Right kidney (tissue), 1 donor: ENCODE measurements at regions not wholly inside any gene's neighbourhood (a gene's known extent, or its start where the extent isn't known, plus 50 kb on each side); places are given as distances from the start of the nearest gene placed in this dataset.
"Not testable (repeated sequence)": the region's sequence is repeated elsewhere in the genome, so short reads cannot be mapped to it uniquely, and the experiment has no call there.

Experiments used
- DNase-seq: peaks from one replicate; pipeline ENCODE4 v3.0.0-alpha.2; 2016

DNA sequence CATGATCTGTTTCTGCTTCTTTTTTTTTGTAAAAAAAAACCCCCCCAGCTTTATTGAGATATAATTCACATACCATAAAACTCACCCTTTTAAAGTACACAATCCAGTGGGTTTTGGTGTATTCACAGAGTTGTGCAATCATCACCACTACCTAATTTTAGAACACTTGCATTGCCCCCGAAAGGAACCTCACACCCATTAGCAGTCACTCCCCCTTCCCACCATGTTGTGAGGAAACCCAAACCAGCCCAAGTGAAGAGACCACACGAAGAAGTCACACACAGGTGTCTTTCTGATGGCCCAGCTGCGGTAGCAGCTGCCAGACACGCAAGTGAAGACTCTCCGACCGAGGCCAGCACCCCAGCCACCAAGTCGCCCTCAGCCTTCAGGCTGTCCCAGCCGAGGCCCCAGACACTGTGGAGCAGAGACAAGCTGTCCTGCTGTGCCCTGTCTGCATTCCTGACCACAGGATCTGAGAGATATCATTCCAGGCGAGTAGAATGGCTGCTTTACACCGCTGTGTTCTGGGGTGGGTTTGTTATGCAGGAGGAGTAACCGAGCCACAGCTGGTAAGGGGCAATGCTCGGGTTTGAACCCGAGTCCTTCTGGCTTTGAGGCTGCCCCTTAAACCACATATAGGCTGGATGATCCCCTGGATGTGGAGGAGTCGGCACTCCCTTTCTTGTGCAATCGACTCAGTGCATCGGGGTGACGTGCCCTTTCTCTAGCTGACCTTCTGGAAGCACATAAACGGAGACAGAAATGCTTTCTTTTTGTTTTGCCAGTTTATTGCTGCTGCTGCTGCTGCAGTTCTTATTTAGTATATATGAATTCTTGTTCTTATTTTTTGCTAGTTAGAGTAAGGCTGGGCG lies 59.1 kb upstream of the PTPN1 start:
- DNase-seq = peak; percentile 43

DNA sequence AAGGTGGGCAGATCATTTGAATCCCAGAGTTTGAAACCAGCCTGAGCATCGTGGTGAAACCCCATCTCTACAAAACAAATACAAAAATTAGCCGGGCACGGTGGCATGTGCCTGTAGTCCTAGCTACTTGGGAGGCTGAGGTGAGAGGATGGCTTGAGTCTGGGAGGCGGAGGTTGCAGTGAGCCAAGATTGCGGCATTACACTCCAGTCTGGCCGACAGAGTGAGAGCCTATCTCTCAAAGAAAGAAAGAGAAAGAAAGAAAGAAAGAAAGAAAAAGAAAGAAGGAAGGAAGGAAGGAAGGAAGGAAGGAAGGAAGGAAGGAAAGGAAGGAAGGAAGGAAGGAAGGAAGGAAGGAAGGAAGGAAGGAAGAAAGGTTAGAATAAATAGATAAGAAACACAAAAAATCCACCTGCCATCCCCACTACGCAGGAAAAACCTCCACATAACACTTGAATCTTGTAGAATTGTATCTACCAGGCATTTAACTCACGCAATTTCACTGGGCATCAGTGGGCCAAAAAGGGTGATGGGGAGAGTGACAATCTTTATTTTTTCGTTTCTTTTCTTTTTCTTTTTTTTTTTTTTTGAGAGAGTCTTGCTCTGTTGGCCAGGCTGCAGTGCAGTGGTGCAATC lies 58.3 kb upstream of the PTPN1 start:
- not testable (repeated sequence) for DNase-seq

GRCh38 chr20:50453533-50454244 lies 56.5 kb upstream of the PTPN1 start:
- DNase-seq = no peak

DNA sequence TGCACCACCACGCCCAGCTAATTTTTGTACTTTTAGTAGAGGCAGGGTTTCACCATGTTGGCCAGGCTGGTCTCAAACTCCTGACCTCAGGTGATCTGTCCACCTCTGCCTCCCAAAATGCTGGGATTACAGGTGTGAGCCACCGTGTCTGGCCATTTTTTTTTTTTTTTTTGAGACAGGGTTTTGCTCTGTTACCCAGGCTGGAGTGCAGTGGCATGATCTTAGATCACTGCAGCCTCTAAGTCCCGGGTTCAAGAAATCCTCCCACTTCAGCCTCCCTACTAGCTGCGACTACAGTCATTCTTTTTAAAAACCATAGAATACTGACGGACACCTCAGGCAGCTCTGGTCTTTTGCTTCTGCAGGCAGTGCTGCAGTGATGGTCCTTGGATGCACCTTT lies 54.9 kb upstream of the PTPN1 start:
- DNase-seq = not testable (repeated sequence)

DNA sequence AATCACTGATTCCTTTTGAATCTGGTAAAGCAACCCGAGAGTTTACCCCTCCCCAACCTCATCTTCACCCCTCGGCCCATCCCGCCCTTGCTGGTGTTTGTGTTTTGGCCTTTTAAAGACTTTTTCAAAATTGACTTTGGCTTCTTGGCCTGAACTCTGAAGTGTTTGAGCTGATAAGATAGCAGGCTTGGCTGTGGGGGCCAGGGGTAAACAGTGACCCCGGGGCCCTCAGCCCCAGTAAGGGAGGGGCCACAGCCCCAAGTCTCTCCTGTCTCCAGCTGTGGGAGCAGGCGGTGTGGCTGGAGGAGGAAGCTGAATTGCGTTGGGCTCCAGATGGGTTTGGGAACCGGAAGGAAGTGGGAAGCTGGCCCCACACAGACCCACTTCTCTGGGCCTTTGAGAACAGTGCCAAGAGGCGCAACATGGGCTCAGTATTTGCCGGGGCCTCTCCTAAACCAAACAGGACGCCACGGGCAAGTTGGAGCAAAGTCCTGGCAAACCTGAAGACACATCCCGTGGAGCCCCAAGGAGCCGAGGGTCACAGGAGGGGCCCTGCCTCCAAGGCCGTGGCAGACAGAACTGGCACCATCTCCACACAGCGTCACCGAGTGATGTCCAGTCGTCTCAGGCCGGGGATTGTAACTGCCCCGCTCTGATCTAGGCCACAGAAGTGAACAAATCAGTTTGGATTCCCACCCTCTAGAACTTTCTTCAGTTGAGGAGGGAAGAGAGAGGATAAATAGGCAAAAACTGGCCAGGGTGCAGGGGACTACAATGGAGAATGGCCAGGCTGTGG lies 54.3 kb upstream of the PTPN1 start:
- DNase-seq = no peak

- DNase-seq = no peak
Observed at GRCh38 chr20:50456452-50457324, 53.5 kb upstream of the PTPN1 start.

GRCh38 chr20:50459124-50459918 lies 50.9 kb upstream of the PTPN1 start:
- no peak for DNase-seq

DNA sequence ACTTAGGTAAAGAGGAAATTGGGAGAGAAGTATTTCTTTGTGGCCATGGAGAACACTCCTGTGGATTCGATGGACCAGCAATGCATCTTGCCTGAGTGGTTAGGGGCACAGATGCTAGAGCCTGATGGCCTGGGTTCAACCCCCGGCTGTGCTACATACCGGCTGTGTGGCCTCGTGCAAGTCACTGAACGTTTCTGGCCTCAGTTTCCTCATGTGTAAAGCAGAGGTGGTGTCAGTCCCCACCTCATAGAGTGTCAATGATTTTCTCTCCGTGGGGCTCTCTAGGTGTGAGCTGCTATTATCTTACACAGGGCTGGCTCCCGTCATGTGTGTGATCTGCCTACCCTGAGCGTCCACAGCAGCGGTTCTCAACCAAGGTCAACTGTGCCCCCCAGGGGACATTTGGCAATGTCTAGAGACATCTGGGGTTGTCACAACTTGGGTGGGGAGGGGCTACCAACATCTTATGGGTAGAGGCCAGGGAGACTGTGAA lies 50.0 kb upstream of the PTPN1 start:
- no peak for DNase-seq
